ENCODE measurements at regions not wholly inside any gene's neighbourhood (a gene's known extent, or its start where the extent isn't known, plus 50 kb on each side); places are given as distances from the start of the nearest gene placed in this dataset.

- TF ChIP-seq DNMT1 (CRISPR knock-in tag; IDR thresholded peaks at IDR 0.05) (no peak), SAP130 (CRISPR knock-in tag; IDR thresholded peaks at IDR 0.05; ENCODE audit: low read depth) (no peak), ZMAT5 (CRISPR knock-in tag; IDR thresholded peaks at IDR 0.05; ENCODE audit: borderline replicate concordance, low read depth) (no peak), POLR2A (IDR thresholded peaks at IDR 0.05; ENCODE audit: insufficient read depth in 1 of 2, low read depth in 2 of 2, low read length in 2 of 2) (no peak), RFX5 (IDR thresholded peaks at IDR 0.05; ENCODE audit: low read depth, low read length) (no peak), ZNF513 (CRISPR knock-in tag; conservative IDR thresholded peaks at IDR 0.05) (no peak), ERF (CRISPR knock-in tag; IDR thresholded peaks at IDR 0.05) (no peak), HMGXB4 (CRISPR knock-in tag; IDR thresholded peaks at IDR 0.05; ENCODE audit: borderline replicate concordance in 1 of 2, low read depth in 1 of 2) (no peak), CTCF (CRISPR knock-in tag; IDR thresholded peaks at IDR 0.05) (no peak), ZNF350 (CRISPR knock-in tag; IDR thresholded peaks at IDR 0.05; ENCODE audit: borderline replicate concordance, low read depth) (no peak), REPIN1 (CRISPR knock-in tag; IDR thresholded peaks at IDR 0.05; ENCODE audit: borderline replicate concordance, low read depth) (no peak), TFDP1 (CRISPR knock-in tag; IDR thresholded peaks at IDR 0.05; ENCODE audit: borderline replicate concordance) (no peak)
These were observed 218.5 kb downstream of the NUAK1 start for GRCh38 chr12:105920161-105920684.
